Neural crest cell (in vitro differentiated cells): ENCODE measurements at regions not wholly inside any gene's neighbourhood (a gene's known extent, or its start where the extent isn't known, plus 50 kb on each side); places are given as distances from the start of the nearest gene placed in this dataset.
A peak's percentile ranks its signal among the peaks of the same experiment; 100 is the strongest.
"Not testable (repeated sequence)": the region's sequence is repeated elsewhere in the genome, so short reads cannot be mapped to it uniquely, and the experiment has no call there.

Source experiments
- DNase-seq: peaks from one replicate; pipeline ENCODE4 v3.0.0; 2021; ENCODE audit warnings: low read depth, mixed read lengths, low spot score
- H3K27ac Mint-ChIP-seq: one replicate; pipeline ENCODE4 v1.8.0; 2021; ENCODE audit warnings: mild to moderate bottlenecking, mixed read lengths; ENCODE audit not compliant: unreplicated experiment
- H3K27me3 Mint-ChIP-seq: 2 replicates; pipeline ENCODE4 v1.8.0; 2021; ENCODE audit warnings: low read depth, mild to moderate bottlenecking, mixed read lengths
- H3K36me3 Mint-ChIP-seq: 2 replicates; pipeline ENCODE4 v1.8.0; 2021; ENCODE audit warnings: low read depth, mild to moderate bottlenecking, mixed read lengths
- H3K4me1 Mint-ChIP-seq: 2 replicates; pipeline ENCODE4 v1.8.0; 2021; ENCODE audit warnings: mixed read lengths
- H3K4me3 Mint-ChIP-seq: one replicate; pipeline ENCODE4 v1.8.0; 2021; ENCODE audit warnings: mild to moderate bottlenecking, mixed read lengths
- H3K9me3 Mint-ChIP-seq: 2 replicates; pipeline ENCODE4 v1.8.0; 2021; ENCODE audit warnings: mixed read lengths
- TF ChIP-seq, protein P1 (sequence below): fragments of 200-600 bp; sonication (generic); conservative IDR thresholded peaks from 2 replicates; pipeline ENCODE4 v1.5.0; 2021; ENCODE audit warnings: antibody characterized with exemption, mild to moderate bottlenecking

DNA sequence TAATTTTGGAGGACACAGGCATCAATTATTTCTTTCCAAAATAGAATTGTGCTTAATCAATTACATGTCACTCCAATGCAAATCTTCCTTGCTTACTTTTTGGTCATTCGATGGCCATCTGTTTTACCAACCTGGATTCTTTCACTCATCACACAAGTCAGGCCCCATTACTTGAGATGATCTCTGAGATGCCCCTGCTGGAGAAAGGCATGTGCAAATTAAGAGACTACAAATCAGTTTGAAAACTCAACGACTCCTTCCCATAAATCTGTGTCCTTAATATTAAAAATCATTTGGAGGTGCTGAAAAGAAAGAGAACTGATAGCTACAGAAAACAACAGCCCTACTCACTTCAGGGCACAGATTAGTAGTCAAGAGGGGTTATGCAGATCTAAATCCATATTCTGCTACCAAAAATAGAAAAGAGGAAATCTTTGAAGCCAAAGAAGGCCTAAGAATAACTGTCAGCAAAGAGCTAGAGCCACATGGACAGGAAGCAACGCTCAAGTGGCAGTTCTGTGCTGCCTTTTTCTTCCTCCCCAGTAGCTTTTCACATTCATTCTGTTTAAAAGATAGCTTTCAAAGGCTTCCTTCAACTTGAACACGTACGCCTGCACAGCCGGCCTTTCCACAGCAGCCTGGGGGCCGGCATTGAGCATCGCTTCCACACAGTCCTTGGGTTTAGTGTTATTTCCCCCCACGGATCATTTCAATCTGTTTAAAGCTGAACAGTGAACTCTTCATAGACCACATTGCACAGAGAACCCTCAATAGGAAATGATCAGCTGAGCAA, 79.3 kb upstream of the MAP3K1 start:
- Mint-ChIP-seq H3K27me3 (no peaks in the 10 kb centered on the region), H3K4me3 (no peak overlapping the region), H3K9me3 (peaks cover 10% of the 10 kb centered on the region), H3K27ac (peak overlapping the region; percentile 29), H3K4me1 (peaks cover 43% of the 10 kb centered on the region), H3K36me3 (no peaks in the 10 kb centered on the region)
- TF ChIP-seq, protein P1, sequence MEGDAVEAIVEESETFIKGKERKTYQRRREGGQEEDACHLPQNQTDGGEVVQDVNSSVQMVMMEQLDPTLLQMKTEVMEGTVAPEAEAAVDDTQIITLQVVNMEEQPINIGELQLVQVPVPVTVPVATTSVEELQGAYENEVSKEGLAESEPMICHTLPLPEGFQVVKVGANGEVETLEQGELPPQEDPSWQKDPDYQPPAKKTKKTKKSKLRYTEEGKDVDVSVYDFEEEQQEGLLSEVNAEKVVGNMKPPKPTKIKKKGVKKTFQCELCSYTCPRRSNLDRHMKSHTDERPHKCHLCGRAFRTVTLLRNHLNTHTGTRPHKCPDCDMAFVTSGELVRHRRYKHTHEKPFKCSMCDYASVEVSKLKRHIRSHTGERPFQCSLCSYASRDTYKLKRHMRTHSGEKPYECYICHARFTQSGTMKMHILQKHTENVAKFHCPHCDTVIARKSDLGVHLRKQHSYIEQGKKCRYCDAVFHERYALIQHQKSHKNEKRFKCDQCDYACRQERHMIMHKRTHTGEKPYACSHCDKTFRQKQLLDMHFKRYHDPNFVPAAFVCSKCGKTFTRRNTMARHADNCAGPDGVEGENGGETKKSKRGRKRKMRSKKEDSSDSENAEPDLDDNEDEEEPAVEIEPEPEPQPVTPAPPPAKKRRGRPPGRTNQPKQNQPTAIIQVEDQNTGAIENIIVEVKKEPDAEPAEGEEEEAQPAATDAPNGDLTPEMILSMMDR: no peak
- DNase-seq: no peak

DNA sequence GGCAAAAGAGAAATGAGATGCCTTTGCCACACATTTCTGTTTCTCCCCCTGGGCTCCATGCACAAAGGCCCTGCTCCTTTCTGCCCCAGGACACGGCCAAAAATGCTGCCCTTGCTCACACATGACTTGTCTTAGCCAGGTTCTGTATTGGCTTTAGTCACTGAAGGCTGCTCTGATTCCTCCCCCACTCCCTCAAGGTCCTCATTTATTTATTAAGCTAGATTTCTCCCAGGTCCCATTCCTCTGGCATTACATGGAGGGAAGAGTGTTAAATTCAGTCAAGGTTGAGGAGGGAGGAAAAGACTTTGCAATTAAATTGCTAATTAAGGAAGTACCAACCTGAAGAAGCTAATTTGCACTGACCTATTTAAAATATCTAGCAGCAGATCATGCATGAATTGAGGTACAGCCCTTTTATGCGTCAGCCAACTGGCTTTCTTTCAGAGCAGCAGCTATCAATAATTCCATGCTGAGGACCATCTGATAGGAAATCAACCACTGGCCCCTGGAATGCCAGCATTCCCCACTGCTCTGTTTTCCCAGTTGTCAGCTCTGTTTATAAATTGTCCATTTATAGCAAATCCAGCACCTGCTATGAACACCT, 81.2 kb upstream of the MAP3K1 start:
- Mint-ChIP-seq H3K4me1 (peaks cover 43% of the 10 kb centered on the region), H3K4me3 (no peak overlapping the region), H3K9me3 (peaks cover 5% of the 10 kb centered on the region), H3K27ac (peak overlapping the region; percentile 78), H3K36me3 (no peaks in the 10 kb centered on the region), H3K27me3 (no peaks in the 10 kb centered on the region)
- TF ChIP-seq, protein P1: no peak
- no peak for DNase-seq

DNA sequence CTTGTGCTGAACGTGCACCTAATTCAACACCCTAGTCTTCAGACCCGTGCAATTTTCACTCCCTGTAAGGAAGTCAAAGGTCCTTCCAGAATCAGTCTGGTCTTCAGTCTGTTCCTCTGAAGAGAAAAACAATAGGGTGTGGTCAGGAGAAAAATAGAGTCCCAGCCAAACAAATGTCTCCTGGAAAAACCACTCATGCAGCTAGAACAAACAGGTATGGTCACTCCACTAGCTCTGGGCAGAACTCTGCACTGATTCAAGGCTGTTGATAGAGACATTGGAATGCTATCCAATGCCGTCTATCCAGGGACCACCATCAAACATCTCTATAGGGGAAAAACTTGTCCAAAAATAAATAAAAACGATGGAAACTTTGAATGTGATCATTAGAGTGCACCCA, 81.8 kb upstream of the MAP3K1 start:
- no peak for DNase-seq
- Mint-ChIP-seq H3K36me3 (no peaks in the 10 kb centered on the region), H3K4me3 (no peak overlapping the region), H3K27ac (no peak overlapping the region), H3K9me3 (peaks cover 5% of the 10 kb centered on the region), H3K4me1 (peaks cover 43% of the 10 kb centered on the region), H3K27me3 (no peaks in the 10 kb centered on the region)
- TF ChIP-seq, protein P1: no peak

DNA sequence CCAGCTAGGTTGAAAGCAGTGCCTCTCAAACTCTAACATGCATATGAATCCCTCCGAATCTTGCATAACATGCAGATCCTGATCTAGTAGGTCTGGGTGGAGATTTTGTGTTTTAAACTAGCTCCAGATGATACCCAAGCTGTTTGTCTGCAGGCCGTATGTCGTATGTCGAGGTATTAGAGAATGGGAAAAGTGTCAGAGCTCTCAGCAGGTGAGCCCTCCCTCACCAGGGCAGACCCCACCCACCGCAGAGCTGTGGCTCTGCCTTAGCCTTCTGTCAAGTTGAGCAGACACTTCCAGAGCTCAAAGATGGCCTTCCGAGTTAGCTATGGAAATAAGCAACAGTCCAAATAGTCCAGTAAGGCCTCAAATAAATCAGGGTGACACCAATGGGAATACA, 83.2 kb upstream of the MAP3K1 start:
- Mint-ChIP-seq H3K4me3 (no peak overlapping the region), H3K27me3 (no peaks in the 10 kb centered on the region), H3K9me3 (peaks cover 5% of the 10 kb centered on the region), H3K36me3 (no peaks in the 10 kb centered on the region), H3K27ac (no peak overlapping the region), H3K4me1 (peaks cover 40% of the 10 kb centered on the region)
- DNase-seq: no peak
- TF ChIP-seq, protein P1: no peak

DNA sequence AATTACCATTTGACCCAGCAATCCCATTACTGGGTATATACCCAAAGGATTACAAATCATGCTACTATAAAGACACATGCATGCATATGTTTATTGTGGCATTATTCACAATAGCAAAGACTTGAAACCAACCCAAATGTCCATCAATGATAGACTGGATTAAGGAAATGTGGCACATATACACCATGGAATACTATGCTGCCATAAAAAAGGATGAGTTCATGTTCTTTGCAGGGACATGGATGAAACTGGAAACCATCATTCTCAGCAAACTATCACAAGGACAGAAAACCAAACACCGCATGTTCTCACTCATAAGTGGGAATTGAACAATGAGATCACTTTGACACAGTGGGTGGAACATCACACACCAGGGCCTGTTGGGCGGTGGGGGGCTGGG, 83.9 kb upstream of the MAP3K1 start:
- H3K27me3 Mint-ChIP-seq, H3K4me3 Mint-ChIP-seq, H3K36me3 Mint-ChIP-seq, H3K27ac Mint-ChIP-seq, H3K9me3 Mint-ChIP-seq, DNase-seq: not testable (repeated sequence)
- H3K4me1 Mint-ChIP-seq: peaks cover 34% of the 10 kb centered on the region

DNA sequence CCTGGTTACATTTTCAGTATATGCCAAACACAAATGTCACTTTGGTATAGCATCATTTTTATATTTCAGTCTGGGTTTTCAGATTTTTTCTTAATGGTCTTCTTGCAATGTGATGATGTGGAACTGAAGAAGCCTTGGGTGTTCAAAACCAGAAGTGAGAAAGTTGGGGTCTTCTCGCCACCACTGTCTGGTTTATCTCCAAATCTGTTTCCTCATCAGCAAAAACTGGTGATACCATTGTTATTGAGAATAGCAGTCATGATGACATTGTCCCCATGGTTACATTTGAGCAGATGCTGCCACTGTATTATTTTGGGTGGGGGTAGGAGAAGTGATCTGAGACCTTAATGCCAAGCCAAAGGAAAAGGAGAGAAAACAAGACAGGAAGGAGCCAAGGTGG, 85.9 kb upstream of the MAP3K1 start:
- TF ChIP-seq, protein P1: no peak
- H3K27me3 Mint-ChIP-seq: no peaks in the 10 kb centered on the region

More for the DNA sequence above, 85.9 kb upstream of the MAP3K1 start:
- Mint-ChIP-seq H3K9me3 (peaks cover 8% of the 10 kb centered on the region), H3K4me1 (peaks cover 17% of the 10 kb centered on the region), H3K27ac (no peak overlapping the region), H3K36me3 (no peaks in the 10 kb centered on the region), H3K4me3 (no peak overlapping the region)
- no peak for DNase-seq
